Uterus (tissue), 3 donors: ENCODE measurements at regions not wholly inside any gene's neighbourhood (a gene's known extent, or its start where the extent isn't known, plus 50 kb on each side); places are given as distances from the start of the nearest gene placed in this dataset.

Experiments
- DNase-seq, 2 donors: peaks; one replicate each; pipeline ENCODE4 v3.0.0-alpha.2; 2019 to 2020
- H3K27ac ChIP-seq, 2 donors: fragments of 200-600 bp; sonication (generic); 1 replicate in 1 of 2; 2 replicates in 1 of 2; pipeline ENCODE4 v1.5.1; 2016 to 2018
- H3K27me3 ChIP-seq, 2 donors: fragments of 200-600 bp; sonication (generic); one replicate each; pipeline ENCODE4 v1.5.1; 2018 to 2019; ENCODE audit warnings: control low read depth in 1 of 2
- H3K36me3 ChIP-seq, 2 donors: fragments of 200-600 bp; sonication (generic); one replicate each; pipeline ENCODE4 v1.5.1; 2019; ENCODE audit warnings: control low read depth in 1 of 2
- H3K4me1 ChIP-seq, 2 donors: fragments of 200-600 bp; sonication (generic); one replicate each; pipeline ENCODE4 v1.5.1; 2018 to 2019; ENCODE audit warnings: control low read depth in 1 of 2
- H3K4me3 ChIP-seq, 2 donors: fragments of 200-600 bp; sonication (generic); 1 replicate in 1 of 2; 2 replicates in 1 of 2; pipeline ENCODE4 v1.5.1; 2018 to 2019; ENCODE audit warnings: mild to moderate bottlenecking in 1 of 2
- H3K9me3 ChIP-seq, 2 donors: fragments of 200-600 bp; sonication (generic); one replicate each; pipeline ENCODE4 v1.5.1; 2019; ENCODE audit warnings: control low read depth in 1 of 2
- POLR2A ChIP-seq, 2 donors: fragments of 450-650 bp; IDR thresholded peaks; one replicate each; pipeline ENCODE4 v1.6.1; 2016; ENCODE audit warnings: antibody characterized with exemption in 2 of 2, mild to moderate bottlenecking in 1 of 2, moderate library complexity in 1 of 2
- intact Hi-C: fragments of 100-400 bp; cut with DNase I; formaldehyde crosslinking; loops from one replicate; pipeline ENCODE4 v1.15.1; 2023; ENCODE audit warnings: low total_unique reads
- TF ChIP-seq, protein P1 (sequence below), 4 experiments: fragments of 200-600 bp in 2 of 4; fragments of 450-650 bp in 2 of 4; sonication (generic) in 2 of 4; IDR thresholded peaks; one replicate each; pipeline ENCODE4 v1.5.1; 2016 to 2019; ENCODE audit warnings: antibody characterized with exemption in 4 of 4, mild to moderate bottlenecking in 2 of 4, moderate library complexity in 1 of 4
- donor health status: DM: yes; HTN: yes; CAD: no.

DNA sequence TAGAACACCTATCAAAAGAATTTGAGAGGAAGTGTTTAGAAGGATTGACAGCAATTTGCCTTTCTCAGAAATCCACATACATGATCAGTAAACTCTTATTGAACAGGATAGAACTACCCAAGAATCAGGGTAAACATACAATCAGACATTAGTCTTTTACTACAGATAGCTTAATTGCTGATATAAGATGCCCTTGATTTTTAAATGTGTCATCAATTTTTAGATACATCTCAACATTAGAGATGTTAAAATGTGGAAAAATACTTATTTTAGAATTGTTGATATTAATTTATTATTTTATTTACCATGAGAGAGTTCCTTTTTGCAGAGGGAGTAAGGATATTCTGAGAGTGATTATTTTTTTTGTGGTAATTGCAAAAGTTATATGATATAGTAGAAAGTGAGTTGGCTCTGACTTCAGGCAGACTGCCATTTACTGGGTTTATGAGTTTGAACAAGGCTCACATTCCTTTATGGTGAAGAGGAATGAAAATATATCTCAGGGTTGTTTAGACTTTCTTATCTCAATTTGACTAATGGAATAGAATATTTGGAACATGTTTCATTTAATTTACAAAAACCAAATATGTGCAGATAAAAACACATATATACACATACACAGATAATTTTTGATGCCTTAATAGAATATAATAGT lies 302.8 kb upstream of the GOLIM4 start:
- no peak for DNase-seq
- no peaks in the 10 kb centered on the region for H3K27me3 ChIP-seq
- no peaks in the 10 kb centered on the region for H3K9me3 ChIP-seq
- intact Hi-C loops, result no loop called here
- no peak overlapping the region for H3K27ac ChIP-seq
- no peaks in the 10 kb centered on the region for H3K4me1 ChIP-seq
- H3K36me3 ChIP-seq, result no peaks in the 10 kb centered on the region
- no peak overlapping the region for H3K4me3 ChIP-seq
- TF ChIP-seq POLR2A (IDR thresholded peaks at IDR 0.05), result no peak
- TF ChIP-seq, protein P1, sequence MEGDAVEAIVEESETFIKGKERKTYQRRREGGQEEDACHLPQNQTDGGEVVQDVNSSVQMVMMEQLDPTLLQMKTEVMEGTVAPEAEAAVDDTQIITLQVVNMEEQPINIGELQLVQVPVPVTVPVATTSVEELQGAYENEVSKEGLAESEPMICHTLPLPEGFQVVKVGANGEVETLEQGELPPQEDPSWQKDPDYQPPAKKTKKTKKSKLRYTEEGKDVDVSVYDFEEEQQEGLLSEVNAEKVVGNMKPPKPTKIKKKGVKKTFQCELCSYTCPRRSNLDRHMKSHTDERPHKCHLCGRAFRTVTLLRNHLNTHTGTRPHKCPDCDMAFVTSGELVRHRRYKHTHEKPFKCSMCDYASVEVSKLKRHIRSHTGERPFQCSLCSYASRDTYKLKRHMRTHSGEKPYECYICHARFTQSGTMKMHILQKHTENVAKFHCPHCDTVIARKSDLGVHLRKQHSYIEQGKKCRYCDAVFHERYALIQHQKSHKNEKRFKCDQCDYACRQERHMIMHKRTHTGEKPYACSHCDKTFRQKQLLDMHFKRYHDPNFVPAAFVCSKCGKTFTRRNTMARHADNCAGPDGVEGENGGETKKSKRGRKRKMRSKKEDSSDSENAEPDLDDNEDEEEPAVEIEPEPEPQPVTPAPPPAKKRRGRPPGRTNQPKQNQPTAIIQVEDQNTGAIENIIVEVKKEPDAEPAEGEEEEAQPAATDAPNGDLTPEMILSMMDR (IDR thresholded peaks at IDR 0.05), result no peak

DNA sequence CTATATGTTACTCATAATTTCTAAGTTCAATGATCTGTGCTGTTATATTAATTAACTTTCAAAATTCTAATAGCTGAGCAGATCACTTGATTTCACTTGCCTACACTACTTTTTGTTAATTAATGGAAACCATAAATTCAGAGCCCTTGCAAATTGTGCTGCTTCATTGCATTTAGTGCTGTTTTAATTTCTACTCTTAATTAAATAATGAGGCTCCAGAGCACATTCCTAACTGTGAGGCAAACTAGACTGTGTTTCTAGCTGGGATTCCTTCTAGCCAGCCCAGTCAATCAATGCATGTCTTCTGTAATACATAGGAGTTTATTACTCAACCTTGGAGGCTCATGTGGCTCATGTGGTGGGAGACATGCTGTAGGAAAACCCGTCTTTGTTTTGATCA lies 301.1 kb upstream of the GOLIM4 start:
- intact Hi-C loops, result no loop called here
- TF ChIP-seq, protein P1 (IDR thresholded peaks at IDR 0.05), result no peak
- TF ChIP-seq POLR2A (IDR thresholded peaks at IDR 0.05), result no peak
- H3K9me3 ChIP-seq, result no peaks in the 10 kb centered on the region

DNA sequence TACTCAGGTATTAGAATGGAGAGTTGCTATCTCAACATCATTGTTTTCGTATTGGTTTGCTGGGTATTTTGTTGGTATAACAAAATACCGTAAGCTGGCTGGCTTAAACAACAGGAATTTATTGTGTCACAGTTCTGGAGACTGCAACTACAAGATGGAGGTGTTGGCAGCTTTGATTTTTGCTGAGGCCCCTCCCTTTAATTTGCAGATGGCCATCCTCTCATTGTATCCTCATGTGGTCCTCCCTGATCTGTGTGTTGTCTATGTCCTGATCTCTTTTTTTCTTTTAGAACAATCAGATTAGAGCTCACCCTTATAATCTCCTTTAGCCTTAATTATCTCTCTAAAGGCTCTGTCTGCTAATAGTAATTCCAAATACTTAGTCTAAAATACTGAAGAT lies 299.8 kb upstream of the GOLIM4 start:
- no peaks in the 10 kb centered on the region for H3K36me3 ChIP-seq
- H3K9me3 ChIP-seq, result no peaks in the 10 kb centered on the region
- no peaks in the 10 kb centered on the region for H3K4me1 ChIP-seq
- no peak for DNase-seq
- no peaks in the 10 kb centered on the region for H3K27me3 ChIP-seq
- TF ChIP-seq, protein P1 (IDR thresholded peaks at IDR 0.05), result no peak
- TF ChIP-seq POLR2A (IDR thresholded peaks at IDR 0.05), result no peak
- H3K4me3 ChIP-seq, result no peak overlapping the region
- H3K27ac ChIP-seq, result no peak overlapping the region
- intact Hi-C loops, result no loop called here

More for the DNA sequence above, 301.1 kb upstream of the GOLIM4 start:
- Histone ChIP-seq H3K36me3 (no peaks in the 10 kb centered on the region), H3K4me3 (no peak overlapping the region), H3K27ac (no peak overlapping the region), H3K27me3 (no peaks in the 10 kb centered on the region), H3K4me1 (no peaks in the 10 kb centered on the region)
- no peak for DNase-seq

DNA sequence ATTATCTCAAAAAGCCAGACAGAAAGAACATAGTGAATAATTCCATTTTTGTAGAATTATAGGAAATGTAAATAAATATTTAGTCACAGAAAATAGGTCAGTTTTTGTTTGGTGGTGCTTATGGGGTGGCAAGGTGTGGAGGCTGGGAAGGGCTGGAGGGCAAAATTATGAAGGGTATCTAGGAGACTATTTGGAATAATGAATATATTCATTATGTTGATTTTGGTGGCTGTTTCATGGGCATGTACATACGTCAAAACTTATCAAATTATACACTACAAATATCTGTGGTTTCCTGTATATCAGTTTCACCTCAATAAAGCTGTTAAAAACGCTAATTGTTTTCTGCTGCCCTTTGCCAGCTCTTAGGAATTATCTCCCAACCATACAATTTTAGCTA lies 298.7 kb upstream of the GOLIM4 start:
- no peak for DNase-seq
- intact Hi-C loops, result no loop called here
- H3K27ac ChIP-seq, result no peak overlapping the region
- no peaks in the 10 kb centered on the region for H3K36me3 ChIP-seq
- no peaks in the 10 kb centered on the region for H3K4me1 ChIP-seq
- no peak overlapping the region for H3K4me3 ChIP-seq
- H3K27me3 ChIP-seq, result no peaks in the 10 kb centered on the region
- TF ChIP-seq POLR2A (IDR thresholded peaks at IDR 0.05), result no peak
- TF ChIP-seq, protein P1 (IDR thresholded peaks at IDR 0.05), result no peak
- no peaks in the 10 kb centered on the region for H3K9me3 ChIP-seq

DNA sequence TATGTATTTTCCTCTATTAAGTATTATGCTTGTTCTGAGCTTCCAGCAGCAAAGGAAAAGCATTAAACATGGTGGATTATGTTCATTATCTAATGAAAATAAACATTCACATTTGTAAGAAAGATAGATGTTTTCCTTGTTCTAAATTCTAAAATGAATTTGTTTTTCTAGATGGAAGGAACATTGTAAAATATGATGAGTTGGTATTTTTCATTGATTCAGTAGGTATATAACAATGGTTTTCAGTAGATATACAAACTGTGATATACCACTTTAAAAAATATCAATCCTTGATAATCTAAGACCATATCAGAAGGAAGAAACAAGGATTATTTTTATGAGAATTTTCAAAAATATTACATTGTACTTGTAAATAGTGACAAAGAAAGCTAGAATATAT lies 290.6 kb upstream of the GOLIM4 start:
- DNase-seq, result no peak
- intact Hi-C loops, result no loop called here
- no peaks in the 10 kb centered on the region for H3K36me3 ChIP-seq
- H3K27me3 ChIP-seq, result no peaks in the 10 kb centered on the region
- no peak overlapping the region for H3K4me3 ChIP-seq
- H3K9me3 ChIP-seq, result no peaks in the 10 kb centered on the region
- TF ChIP-seq, protein P1 (IDR thresholded peaks at IDR 0.05), result no peak
- TF ChIP-seq POLR2A (IDR thresholded peaks at IDR 0.05), result no peak
- no peaks in the 10 kb centered on the region for H3K4me1 ChIP-seq
- H3K27ac ChIP-seq, result no peak overlapping the region
